A673 (cell line): ENCODE measurements at regions not wholly inside any gene's neighbourhood (a gene's known extent, or its start where the extent isn't known, plus 50 kb on each side); places are given as distances from the start of the nearest gene placed in this dataset.
"Not testable (repeated sequence)": the region's sequence is repeated elsewhere in the genome, so short reads cannot be mapped to it uniquely, and the experiment has no call there.

ENCODE experiments used
- BruUV-seq: library from RNA; stranded (reverse); fragments of 400-500 nt; replicated peaks from 2 replicates; lab custom pipeline; 2021; lab: Mats Ljungman, UMichigan
- CTCF ChIA-PET: fragments of 300-600 bp; sonication (Branson Sonifier 250); formaldehyde crosslinking; loops from one replicate; lab custom pipeline; 2022; ENCODE audit warnings: antibody characterized with exemption; lab: Charles Lee
- POLR2A ChIA-PET: fragments of 300-600 bp; sonication (Branson Sonifier 250); formaldehyde crosslinking; loops from one replicate; lab custom pipeline; 2022; ENCODE audit warnings: antibody characterized with exemption; ENCODE audit not compliant: low non-redundant PET; lab: Charles Lee
- DNase-seq: peaks from one replicate; pipeline ENCODE4 v3.0.0-alpha.2; 2015; ENCODE audit warnings: low spot score
- H3K27ac ChIP-seq: fragments of 200-600 bp; sonication (generic); 2 replicates; pipeline ENCODE4 v1.5.1; 2016; ENCODE audit warnings: mixed run types, low read depth, mild to moderate bottlenecking, mixed read lengths, antibody characterized with exemption, low read length; ENCODE audit not compliant: poor library complexity, severe bottlenecking
- H3K27me3 ChIP-seq: fragments of 200-600 bp; sonication (generic); replicated peaks from 2 replicates; pipeline ENCODE4 v1.6.1; 2017; ENCODE audit warnings: mixed run types, low read depth, mild to moderate bottlenecking, mixed read lengths, antibody characterized with exemption, low read length; ENCODE audit not compliant: insufficient read depth, poor library complexity
- H3K36me3 ChIP-seq: fragments of 200-600 bp; sonication (generic); 2 replicates; pipeline ENCODE4 v1.6.1; 2016; ENCODE audit warnings: mixed run types, mild to moderate bottlenecking, mixed read lengths, antibody characterized with exemption, low read length; ENCODE audit not compliant: insufficient read depth, poor library complexity, severe bottlenecking
- H3K4me1 ChIP-seq: fragments of 200-600 bp; sonication (generic); 2 replicates; pipeline ENCODE4 v1.6.1; 2017; ENCODE audit warnings: mixed run types, mild to moderate bottlenecking, mixed read lengths, antibody characterized with exemption, low read length; ENCODE audit not compliant: insufficient read depth, poor library complexity, severe bottlenecking
- H3K4me3 ChIP-seq: fragments of 200-600 bp; sonication (generic); 2 replicates; pipeline ENCODE4 v1.5.1; 2016; ENCODE audit warnings: low read depth, mixed run types, mild to moderate bottlenecking, mixed read lengths, low read length; ENCODE audit not compliant: poor library complexity, severe bottlenecking
- H3K9me3 ChIP-seq: fragments of 200-600 bp; sonication (generic); 2 replicates; pipeline ENCODE4 v1.6.1; 2016; ENCODE audit warnings: mixed run types, low read depth, mild to moderate bottlenecking, mixed read lengths, antibody characterized with exemption, low read length; ENCODE audit not compliant: poor library complexity, severe bottlenecking
- EZH2 ChIP-seq: fragments of 200-600 bp; sonication (generic); IDR thresholded peaks from 2 replicates; pipeline ENCODE4 v1.6.1; 2017; ENCODE audit warnings: borderline replicate concordance, low read depth, mild to moderate bottlenecking, mixed read lengths, antibody characterized with exemption, low read length; ENCODE audit not compliant: poor library complexity, severe bottlenecking
- intact Hi-C: fragments of 100-400 bp; cut with micrococcal nuclease; formaldehyde crosslinking; loops from one replicate; pipeline ENCODE4 v1.10.0; 2022; ENCODE audit not compliant: unreplicated experiment
- TF ChIP-seq, protein P1 (sequence below): fragments of 300-800, 200-600 bp; sonication (generic); conservative IDR thresholded peaks from 2 replicates; pipeline ENCODE4 v1.5.1; 2017; ENCODE audit warnings: low read depth, mild to moderate bottlenecking, antibody characterized with exemption, low read length, moderate library complexity, mixed read lengths

DNA sequence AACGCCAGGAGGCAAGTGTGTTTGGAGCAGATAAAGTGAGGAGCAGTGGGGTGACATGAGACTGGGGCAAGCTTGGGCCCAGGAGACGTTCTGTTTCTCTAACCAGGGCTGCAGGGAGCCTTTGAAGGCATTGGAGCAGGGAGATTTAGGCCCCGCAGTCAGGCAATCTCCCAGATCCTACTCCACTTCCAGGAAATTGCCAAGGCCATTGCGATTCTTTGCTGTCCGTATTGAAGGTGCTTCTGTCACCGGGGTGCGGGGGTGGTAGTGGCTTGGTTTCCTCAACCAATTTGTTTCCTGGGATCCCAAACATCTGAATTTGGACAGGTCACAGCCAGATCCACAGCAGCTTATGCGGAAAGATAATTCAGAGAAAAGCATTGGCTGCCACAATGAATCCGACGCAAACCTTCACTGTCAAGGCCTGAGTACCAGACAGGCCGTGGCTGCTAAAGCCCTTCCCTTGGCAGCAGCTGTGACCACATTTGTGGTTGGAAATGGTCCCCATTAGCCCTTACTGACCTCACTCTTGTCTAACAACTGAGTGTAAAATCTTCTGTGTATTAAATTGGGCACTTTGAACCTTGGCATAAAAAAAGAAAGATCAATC, 385.6 kb downstream of the PTPRU start:
- ChIA-PET POLR2A (no interaction called here), CTCF (no interaction called here)
- no TSS peak for BruUV-seq
- peaks cover 9% of the 10 kb centered on the region for H3K27me3 ChIP-seq
- intact Hi-C loops = no loop called here
- H3K27ac ChIP-seq = no peak overlapping the region
- no peaks in the 10 kb centered on the region for H3K4me1 ChIP-seq
- no peak for TF ChIP-seq EZH2
- TF ChIP-seq, protein P1, sequence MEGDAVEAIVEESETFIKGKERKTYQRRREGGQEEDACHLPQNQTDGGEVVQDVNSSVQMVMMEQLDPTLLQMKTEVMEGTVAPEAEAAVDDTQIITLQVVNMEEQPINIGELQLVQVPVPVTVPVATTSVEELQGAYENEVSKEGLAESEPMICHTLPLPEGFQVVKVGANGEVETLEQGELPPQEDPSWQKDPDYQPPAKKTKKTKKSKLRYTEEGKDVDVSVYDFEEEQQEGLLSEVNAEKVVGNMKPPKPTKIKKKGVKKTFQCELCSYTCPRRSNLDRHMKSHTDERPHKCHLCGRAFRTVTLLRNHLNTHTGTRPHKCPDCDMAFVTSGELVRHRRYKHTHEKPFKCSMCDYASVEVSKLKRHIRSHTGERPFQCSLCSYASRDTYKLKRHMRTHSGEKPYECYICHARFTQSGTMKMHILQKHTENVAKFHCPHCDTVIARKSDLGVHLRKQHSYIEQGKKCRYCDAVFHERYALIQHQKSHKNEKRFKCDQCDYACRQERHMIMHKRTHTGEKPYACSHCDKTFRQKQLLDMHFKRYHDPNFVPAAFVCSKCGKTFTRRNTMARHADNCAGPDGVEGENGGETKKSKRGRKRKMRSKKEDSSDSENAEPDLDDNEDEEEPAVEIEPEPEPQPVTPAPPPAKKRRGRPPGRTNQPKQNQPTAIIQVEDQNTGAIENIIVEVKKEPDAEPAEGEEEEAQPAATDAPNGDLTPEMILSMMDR = no peak
- no peak for DNase-seq
- H3K9me3 ChIP-seq = no peaks in the 10 kb centered on the region
- H3K4me3 ChIP-seq = no peak overlapping the region
- H3K36me3 ChIP-seq = no peaks in the 10 kb centered on the region

DNA sequence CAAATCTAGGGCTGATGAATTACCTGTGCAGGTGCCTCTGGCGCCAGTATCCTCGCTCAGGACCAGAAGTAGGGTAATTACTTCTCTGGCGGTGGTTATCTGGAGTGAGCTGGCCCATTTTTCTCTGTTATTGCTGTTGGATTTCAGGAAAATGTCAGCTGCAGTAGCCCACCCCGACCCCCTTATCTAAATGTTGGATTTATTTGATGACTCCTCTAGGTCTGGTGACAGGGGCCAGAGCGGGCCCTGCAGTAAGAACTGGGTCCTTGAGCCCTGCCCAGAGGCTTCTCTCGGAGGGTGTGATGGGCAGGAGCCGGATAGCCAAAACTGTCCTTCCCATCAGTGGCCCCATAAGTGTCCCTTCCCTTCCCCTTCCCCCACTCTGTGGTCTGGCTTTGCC, 384.3 kb downstream of the PTPRU start:
- BruUV-seq = no TSS peak
- H3K36me3 ChIP-seq = no peaks in the 10 kb centered on the region
- no peaks in the 10 kb centered on the region for H3K4me1 ChIP-seq
- no peaks in the 10 kb centered on the region for H3K9me3 ChIP-seq
- ChIA-PET POLR2A (no interaction called here), CTCF (no interaction called here)
- peaks cover 9% of the 10 kb centered on the region for H3K27me3 ChIP-seq
- intact Hi-C loops = no loop called here
- H3K27ac ChIP-seq = no peak overlapping the region
- no peak for TF ChIP-seq EZH2
- TF ChIP-seq, protein P1 = no peak
- DNase-seq = no peak
- no peak overlapping the region for H3K4me3 ChIP-seq

DNA sequence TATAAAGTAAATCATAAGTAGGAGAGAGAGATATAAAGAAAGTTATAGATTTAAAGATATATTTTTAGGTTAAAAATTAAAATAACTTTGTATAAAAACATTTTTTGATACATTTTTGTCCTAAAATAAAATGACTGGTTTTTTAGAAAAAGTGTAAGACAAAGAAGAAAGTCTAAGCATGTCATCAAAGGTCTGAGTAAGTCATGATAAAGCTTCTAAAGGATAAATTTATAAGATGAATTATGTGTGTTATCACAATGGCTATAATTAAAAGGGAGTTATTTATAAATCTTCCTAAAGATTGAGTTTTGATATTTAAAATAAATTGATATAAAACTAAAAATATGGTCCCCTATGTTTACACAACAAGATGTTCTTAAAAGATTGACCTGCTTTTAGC, 370.9 kb downstream of the PTPRU start:
- CTCF ChIA-PET = no interaction called here
- POLR2A ChIA-PET = no interaction called here
- TF ChIP-seq, protein P1 = no peak

DNA sequence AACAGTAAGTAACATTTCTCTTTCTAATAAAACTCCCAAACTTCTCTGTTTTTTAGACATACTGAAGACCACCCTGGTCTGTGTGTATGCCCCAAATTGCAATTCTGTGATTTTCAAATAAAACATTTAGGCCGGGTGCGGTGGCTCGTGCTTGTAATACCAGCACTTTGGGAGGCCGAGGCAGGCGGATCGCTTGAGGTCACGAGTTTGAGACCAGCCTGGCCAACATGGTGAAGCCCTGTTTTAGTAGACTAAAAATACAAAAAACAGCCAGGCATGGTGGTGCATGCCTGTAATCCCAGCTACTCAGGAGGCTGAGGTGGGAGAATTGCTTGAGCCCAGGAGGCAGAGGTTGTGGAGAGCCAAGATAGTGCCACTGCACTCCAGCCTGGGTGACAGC, 368.5 kb downstream of the PTPRU start:
- CTCF ChIA-PET = not testable (repeated sequence)

More for the DNA sequence above, 370.9 kb downstream of the PTPRU start:
- H3K27me3 ChIP-seq = no peaks in the 10 kb centered on the region
- H3K27ac ChIP-seq = no peak overlapping the region
- no peak overlapping the region for H3K4me3 ChIP-seq
- no peak for DNase-seq
- no peaks in the 10 kb centered on the region for H3K4me1 ChIP-seq
- H3K36me3 ChIP-seq = no peaks in the 10 kb centered on the region
- intact Hi-C loops = no loop called here
- H3K9me3 ChIP-seq = peaks cover 18% of the 10 kb centered on the region
- BruUV-seq = no TSS peak

More for the DNA sequence above, 368.5 kb downstream of the PTPRU start:
- H3K27ac ChIP-seq, H3K36me3 ChIP-seq, H3K27me3 ChIP-seq, H3K4me3 ChIP-seq, BruUV-seq, intact Hi-C loops, H3K4me1 ChIP-seq, DNase-seq, POLR2A ChIA-PET: not testable (repeated sequence)
- H3K9me3 ChIP-seq = peaks cover 18% of the 10 kb centered on the region
